D721Med (cell line): ENCODE measurements at regions not wholly inside any gene's neighbourhood (a gene's known extent, or its start where the extent isn't known, plus 50 kb on each side); places are given as distances from the start of the nearest gene placed in this dataset.

Experiments
- DNase-seq: peaks from one replicate; pipeline ENCODE4 v3.0.0; 2011; ENCODE audit warnings: low spot score; ENCODE audit not compliant: insufficient read length
- FAIRE-seq: peaks from 2 replicates; lab custom pipeline; 2011; peaks lifted over from hg19 to GRCh38; lab: Jason Lieb, UNC
- TF ChIP-seq, protein P1 (sequence below): IDR thresholded peaks from 2 replicates; pipeline ENCODE4 v1.5.1; 2012; ENCODE audit warnings: mild to moderate bottlenecking, control low read depth; ENCODE audit not compliant: insufficient read depth; ENCODE audit errors: missing control alignments

DNA sequence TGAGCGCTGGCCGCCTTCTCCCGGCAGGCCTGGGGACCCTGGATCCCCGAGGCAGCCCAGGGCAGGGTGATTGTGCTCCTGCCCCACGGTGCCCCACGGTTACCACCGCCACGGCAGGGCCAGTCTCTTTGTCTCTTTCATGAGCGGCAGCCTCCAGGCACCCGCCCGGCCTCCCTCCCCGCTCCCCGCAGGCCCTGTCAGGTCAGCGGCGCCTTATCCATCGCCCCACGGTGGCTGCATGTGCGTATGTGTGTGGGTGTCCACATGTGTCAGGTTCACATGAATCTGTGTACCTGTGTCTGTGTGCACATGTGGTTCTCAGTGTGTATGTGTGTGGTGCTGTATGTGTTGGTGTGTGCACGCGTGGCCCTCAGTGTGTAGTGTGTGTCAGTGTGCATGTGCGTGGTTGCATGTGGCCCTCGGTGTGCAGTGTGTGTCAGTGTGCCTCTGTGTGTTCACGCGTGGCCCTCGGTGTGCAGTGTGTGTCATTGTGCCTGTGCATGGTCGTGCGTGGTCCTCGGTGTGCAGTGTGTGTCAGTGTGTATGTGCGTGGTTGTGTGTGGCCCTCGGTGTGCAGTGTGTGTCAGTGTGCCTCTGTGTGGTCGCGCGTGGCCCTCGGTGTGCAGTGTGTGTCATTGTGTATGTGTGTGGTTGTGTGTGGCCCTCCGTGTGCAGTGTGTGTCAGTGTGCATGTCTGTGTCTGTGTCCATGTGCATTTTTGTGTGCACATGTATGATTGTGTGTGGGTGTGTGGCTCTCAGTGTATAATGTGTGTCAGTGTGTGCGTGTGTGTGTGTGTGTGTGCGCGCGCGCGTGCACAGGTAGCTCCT lies 239.2 kb upstream of the GSE1 start:
- TF ChIP-seq, protein P1, sequence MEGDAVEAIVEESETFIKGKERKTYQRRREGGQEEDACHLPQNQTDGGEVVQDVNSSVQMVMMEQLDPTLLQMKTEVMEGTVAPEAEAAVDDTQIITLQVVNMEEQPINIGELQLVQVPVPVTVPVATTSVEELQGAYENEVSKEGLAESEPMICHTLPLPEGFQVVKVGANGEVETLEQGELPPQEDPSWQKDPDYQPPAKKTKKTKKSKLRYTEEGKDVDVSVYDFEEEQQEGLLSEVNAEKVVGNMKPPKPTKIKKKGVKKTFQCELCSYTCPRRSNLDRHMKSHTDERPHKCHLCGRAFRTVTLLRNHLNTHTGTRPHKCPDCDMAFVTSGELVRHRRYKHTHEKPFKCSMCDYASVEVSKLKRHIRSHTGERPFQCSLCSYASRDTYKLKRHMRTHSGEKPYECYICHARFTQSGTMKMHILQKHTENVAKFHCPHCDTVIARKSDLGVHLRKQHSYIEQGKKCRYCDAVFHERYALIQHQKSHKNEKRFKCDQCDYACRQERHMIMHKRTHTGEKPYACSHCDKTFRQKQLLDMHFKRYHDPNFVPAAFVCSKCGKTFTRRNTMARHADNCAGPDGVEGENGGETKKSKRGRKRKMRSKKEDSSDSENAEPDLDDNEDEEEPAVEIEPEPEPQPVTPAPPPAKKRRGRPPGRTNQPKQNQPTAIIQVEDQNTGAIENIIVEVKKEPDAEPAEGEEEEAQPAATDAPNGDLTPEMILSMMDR: no peak
- DNase-seq: no peak
- FAIRE-seq: no peak

DNA sequence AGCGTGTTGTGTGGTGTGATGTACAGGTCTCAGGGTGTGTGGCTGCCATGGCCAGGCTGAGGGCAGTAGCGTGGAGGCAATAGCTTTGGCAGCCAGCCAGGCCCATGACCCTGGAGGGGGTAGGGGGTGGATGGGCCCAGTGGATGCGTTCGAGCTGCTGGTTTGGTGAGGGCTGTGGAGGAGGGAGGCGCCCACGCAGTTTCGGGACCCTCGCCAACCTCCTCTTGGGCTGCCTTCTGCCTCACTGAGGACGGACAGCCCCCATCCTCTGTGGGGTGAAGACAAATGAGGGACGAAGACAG lies 238.6 kb upstream of the GSE1 start:
- FAIRE-seq: no peak
- TF ChIP-seq, protein P1: no peak

DNA sequence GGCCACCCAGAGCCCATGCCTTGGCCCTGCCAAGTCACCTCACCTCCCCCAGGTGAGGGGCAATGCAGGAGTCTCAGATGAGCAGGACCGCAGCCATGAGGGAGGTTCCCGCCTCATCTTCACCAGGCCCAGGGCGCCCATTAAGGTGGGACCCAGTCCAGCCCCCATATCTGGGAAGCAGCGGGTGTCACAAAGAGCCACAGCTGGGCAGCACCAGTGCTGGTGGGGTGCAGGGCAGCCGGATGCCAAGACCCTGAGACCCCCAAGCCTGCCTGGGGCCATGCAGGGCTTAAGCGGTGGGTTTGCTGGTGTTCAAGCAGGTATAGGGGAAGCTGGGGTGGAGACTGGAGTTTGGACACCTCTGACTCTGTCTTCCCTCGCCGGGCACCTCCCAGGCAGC lies 237.8 kb upstream of the GSE1 start:
- DNase-seq: no peak
- TF ChIP-seq, protein P1: no peak
- no peak for FAIRE-seq

More for the DNA sequence above, 238.6 kb upstream of the GSE1 start:
- DNase-seq: no peak

DNA sequence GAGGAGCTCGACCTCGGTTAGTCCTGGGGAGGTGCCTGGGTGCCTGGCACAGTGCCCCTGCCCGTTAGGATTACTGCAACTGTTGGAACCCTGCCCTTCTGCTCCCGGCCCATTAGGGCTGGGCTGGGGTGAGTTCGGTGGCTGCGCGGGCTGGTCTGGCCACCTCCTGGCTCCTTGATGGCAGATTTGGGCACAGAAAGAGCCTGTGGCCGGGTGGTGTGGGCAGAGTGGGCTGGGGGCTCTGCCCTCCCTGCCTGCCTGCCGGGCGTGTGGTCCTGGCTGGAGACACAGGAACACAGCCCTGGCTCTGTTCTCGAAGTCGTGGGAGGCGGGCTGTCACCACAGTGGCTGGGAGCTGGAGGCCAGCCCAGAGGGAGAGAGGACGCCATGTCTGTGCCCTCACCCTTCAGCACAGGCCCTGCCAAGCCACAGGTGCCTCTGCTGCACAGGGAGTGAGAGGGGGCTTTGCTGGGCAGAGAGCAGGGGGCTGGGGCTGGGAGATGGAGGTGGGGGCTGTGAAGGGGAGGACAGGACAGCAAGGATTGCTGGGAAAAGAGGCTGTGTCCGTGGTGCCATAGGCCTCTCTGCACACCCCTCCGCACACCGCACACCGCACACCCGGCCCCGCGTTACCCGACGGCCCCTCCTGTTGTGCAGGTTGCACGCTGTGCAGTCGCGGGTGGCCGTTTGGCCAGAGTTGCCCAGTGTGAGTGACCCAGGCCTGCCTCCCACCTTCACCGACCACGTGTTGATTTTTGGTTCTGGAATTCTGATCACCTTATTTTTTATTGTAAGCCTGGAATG lies 236.6 kb upstream of the GSE1 start:
- FAIRE-seq (no peak), DNase-seq (no peak)
- TF ChIP-seq, protein P1: no peak

DNA sequence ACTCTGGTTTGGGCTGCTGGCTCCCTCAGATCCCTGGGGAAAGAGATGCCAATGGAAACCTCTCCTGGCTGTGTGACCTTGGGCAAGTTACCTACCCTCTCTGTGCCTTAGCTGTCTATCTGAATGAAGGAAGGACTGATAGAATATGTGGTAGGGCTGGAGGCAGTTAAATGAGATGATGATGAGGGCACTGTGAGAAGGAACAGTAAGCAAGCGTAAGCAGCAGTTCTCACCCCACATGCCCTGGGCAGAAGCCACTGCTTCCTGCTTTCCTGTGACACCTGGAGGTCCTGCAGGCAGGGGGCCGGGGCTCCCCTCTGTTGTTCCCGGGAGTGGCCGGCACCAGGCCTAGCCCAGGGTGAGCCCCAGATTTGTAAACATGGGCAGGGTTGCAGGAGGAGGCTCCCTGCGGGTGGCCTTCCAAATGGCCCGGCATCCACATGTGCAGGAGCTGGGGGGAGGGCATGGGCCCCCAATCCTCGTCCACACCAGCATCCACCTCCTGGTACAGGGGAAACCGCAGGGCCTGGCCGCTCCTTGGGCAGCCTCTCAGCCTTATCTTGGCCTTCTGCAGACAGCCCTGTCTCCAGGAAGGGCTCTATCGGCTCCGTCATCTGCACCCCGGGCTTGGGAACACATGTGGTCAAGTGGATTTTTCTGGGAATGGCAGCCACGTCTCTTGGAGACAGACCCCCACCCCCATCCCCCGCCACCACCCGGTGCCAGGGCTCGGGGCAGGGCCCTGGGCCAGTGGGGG lies 235.6 kb upstream of the GSE1 start:
- FAIRE-seq (no peak), DNase-seq (no peak)
- TF ChIP-seq, protein P1: no peak

DNA sequence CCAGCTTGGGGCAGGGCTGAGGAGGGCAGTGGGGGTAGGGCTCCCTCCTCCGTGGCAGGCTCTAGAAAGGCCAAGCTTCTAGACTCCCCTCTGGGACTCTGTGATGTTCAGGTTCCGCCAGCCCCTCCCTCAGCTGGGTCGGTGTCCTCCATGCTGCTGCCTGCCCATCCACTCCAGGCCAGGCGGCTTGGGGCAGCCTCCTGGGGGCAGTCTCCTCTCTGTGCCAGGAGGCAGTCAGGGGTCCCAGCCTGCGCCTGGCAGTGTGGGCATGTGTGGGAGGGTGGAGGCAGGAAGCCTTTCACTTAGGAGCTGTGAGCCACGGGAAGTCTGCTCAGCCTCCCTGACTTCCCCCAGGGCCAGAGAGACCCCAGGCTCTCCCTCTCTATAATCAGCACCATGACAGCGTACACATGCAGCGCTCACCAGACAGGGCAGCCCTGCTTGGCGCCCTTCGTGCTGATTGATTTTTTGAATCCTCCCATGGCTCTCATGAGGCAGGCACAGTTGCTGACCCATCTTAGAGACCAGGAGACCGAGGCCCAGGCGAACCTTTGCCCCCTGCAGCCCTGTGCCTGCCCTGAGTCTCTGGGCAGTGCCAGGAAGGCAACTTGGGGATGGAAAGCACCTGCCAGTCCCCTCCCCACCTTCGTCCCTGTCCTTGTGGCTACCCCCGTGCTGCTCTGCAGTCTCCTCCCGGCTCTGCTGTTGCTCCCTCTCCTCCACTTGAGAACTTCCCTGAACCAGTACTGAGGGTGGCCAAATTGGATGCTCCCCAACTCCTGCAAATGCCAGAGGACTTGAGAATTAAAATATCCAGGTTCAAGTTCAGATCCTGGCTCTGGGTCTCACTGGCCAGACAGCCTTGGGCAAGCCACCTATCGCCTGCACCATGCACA lies 234.7 kb upstream of the GSE1 start:
- DNase-seq (no peak), FAIRE-seq (no peak)
- TF ChIP-seq, protein P1: no peak
